ENCODE measurements at regions not wholly inside any gene's neighbourhood (a gene's known extent, or its start where the extent isn't known, plus 50 kb on each side); places are given as distances from the start of the nearest gene placed in this dataset.

- no peak for TF ChIP-seq CTCF (IDR thresholded peaks at IDR 0.05; ENCODE audit: control extremely low read depth, extremely low read depth)
- no peak overlapping the region for H3K9ac ChIP-seq (ENCODE audit: insufficient read depth in 1 of 2, low read length in 2 of 2)
- H3K27me3 ChIP-seq (ENCODE audit: control insufficient read depth in 3 of 3, insufficient read depth in 3 of 3, low read length in 2 of 3), result peaks cover 0 to under 1% (median 0%) of the 10 kb centered on the region in 3 donors
- no peaks in the 10 kb centered on the region for H3K4me1 ChIP-seq (ENCODE audit: control insufficient read depth in 5 of 5, insufficient read depth in 5 of 5, low read length in 5 of 5)
- H3K4me3 ChIP-seq, result no peak overlapping the region
- ATAC-seq (ENCODE audit: insufficient read depth, low FRiP score), result no peak
- H3K9me3 ChIP-seq (ENCODE audit: control insufficient read depth in 4 of 4, insufficient read depth in 3 of 4, low read length in 3 of 4), result peaks cover 0 to 4% (median 0%) of the 10 kb centered on the region in 4 donors
- no peak overlapping the region for H3K27ac ChIP-seq (ENCODE audit: low read depth in 1 of 2, low read length in 1 of 2)
- 58 to 67% methylated on average over 2 of the region's 2 CpGs for WGBS, 2 donors
- DNase-seq, result no peak
- H3K36me3 ChIP-seq (ENCODE audit: control insufficient read depth in 4 of 4, insufficient read depth in 4 of 4, low read length in 4 of 4), result no peaks in the 10 kb centered on the region
Observed at GRCh38 chr17:33582661-33583060, 289.6 kb upstream of the ASIC2 start.

GRCh38 chr17:33583518-33584417 is 290.7 kb upstream of the ASIC2 start:
- peaks cover 0 to 11% (median 0%) of the 10 kb centered on the region in 3 donors for H3K27me3 ChIP-seq (ENCODE audit: control insufficient read depth in 3 of 3, insufficient read depth in 3 of 3, low read length in 2 of 3)
- WGBS, 2 donors, result 76 to 85% methylated on average over 7 of the region's 7 CpGs
- ATAC-seq (ENCODE audit: insufficient read depth, low FRiP score) (no peak), DNase-seq (no peak)
- H3K36me3 ChIP-seq (ENCODE audit: control insufficient read depth in 4 of 4, insufficient read depth in 4 of 4, low read length in 4 of 4), result no peaks in the 10 kb centered on the region
- TF ChIP-seq CTCF (IDR thresholded peaks at IDR 0.05; ENCODE audit: control extremely low read depth, extremely low read depth), result no peak
- no peak overlapping the region for H3K27ac ChIP-seq (ENCODE audit: low read depth in 1 of 2, low read length in 1 of 2)
- H3K4me1 ChIP-seq (ENCODE audit: control insufficient read depth in 5 of 5, insufficient read depth in 5 of 5, low read length in 5 of 5), result no peaks in the 10 kb centered on the region
- no peak overlapping the region for H3K9ac ChIP-seq (ENCODE audit: insufficient read depth in 1 of 2, low read length in 2 of 2)
- H3K9me3 ChIP-seq (ENCODE audit: control insufficient read depth in 4 of 4, insufficient read depth in 3 of 4, low read length in 3 of 4), result peaks cover 0 to 2% (median 0%) of the 10 kb centered on the region in 4 donors
- H3K4me3 ChIP-seq, result no peak overlapping the region

GRCh38 chr17:33593991-33594390 is 300.9 kb upstream of the ASIC2 start:
- no peaks in the 10 kb centered on the region for H3K4me1 ChIP-seq (ENCODE audit: control insufficient read depth in 5 of 5, insufficient read depth in 5 of 5, low read length in 5 of 5)
- H3K27me3 ChIP-seq (ENCODE audit: control insufficient read depth in 3 of 3, insufficient read depth in 3 of 3, low read length in 2 of 3), result peaks cover 0 to 2% (median 0%) of the 10 kb centered on the region in 3 donors
- WGBS, 2 donors, result 74 to 84% methylated on average over 4 of the region's 4 CpGs
- no peak for TF ChIP-seq CTCF (IDR thresholded peaks at IDR 0.05; ENCODE audit: control extremely low read depth, extremely low read depth)
- ATAC-seq (ENCODE audit: insufficient read depth, low FRiP score) (no peak), DNase-seq (no peak)
- no peak overlapping the region for H3K4me3 ChIP-seq
- no peak overlapping the region for H3K27ac ChIP-seq (ENCODE audit: low read depth in 1 of 2, low read length in 1 of 2)
- H3K9me3 ChIP-seq (ENCODE audit: control insufficient read depth in 4 of 4, insufficient read depth in 3 of 4, low read length in 3 of 4), result peaks cover 0 to 3% (median 0%) of the 10 kb centered on the region in 4 donors
- no peak overlapping the region for H3K9ac ChIP-seq (ENCODE audit: insufficient read depth in 1 of 2, low read length in 2 of 2)
- no peaks in the 10 kb centered on the region for H3K36me3 ChIP-seq (ENCODE audit: control insufficient read depth in 4 of 4, insufficient read depth in 4 of 4, low read length in 4 of 4)

Data from lung (tissue), 11 donors.